Parathyroid adenoma (tissue), 2 donors: ENCODE measurements at regions not wholly inside any gene's neighbourhood (a gene's known extent, or its start where the extent isn't known, plus 50 kb on each side); places are given as distances from the start of the nearest gene placed in this dataset.

Experiments used
- H2AFZ ChIP-seq: fragments of 300-600 bp; sonication (generic); one replicate; pipeline ENCODE4 v1.7.0; 2017; ENCODE audit warnings: antibody characterized with exemption, mild to moderate bottlenecking
- H3K27ac ChIP-seq: fragments of 300-600 bp; sonication (generic); one replicate; pipeline ENCODE4 v1.7.0; 2017
- H3K27me3 ChIP-seq: fragments of 300-600 bp; sonication (generic); one replicate; pipeline ENCODE4 v1.7.0; 2017; ENCODE audit warnings: low read length; ENCODE audit not compliant: control insufficient read depth, insufficient read depth
- H3K36me3 ChIP-seq: fragments of 300-600 bp; sonication (generic); one replicate; pipeline ENCODE4 v1.7.0; 2017; ENCODE audit warnings: low read length; ENCODE audit not compliant: control insufficient read depth, insufficient read depth
- H3K4me1 ChIP-seq: fragments of 300-600 bp; sonication (generic); one replicate; pipeline ENCODE4 v1.7.0; 2017; ENCODE audit warnings: control low read depth
- H3K4me2 ChIP-seq: fragments of 300-600 bp; sonication (generic); one replicate; pipeline ENCODE4 v1.7.0; 2017; ENCODE audit warnings: low read length
- H3K4me3 ChIP-seq: fragments of 300-600 bp; sonication (generic); one replicate; pipeline ENCODE4 v1.7.0; 2017; ENCODE audit warnings: low read depth, low read length
- H3K79me2 ChIP-seq: fragments of 300-600 bp; sonication (generic); one replicate; pipeline ENCODE4 v1.7.0; 2017; ENCODE audit warnings: control low read depth
- H3K9ac ChIP-seq: fragments of 300-600 bp; sonication (generic); one replicate; pipeline ENCODE4 v1.7.0; 2017; ENCODE audit warnings: mild to moderate bottlenecking
- H3K9me3 ChIP-seq: fragments of 300-600 bp; sonication (generic); one replicate; pipeline ENCODE4 v1.7.0; 2017; ENCODE audit warnings: low read length; ENCODE audit not compliant: control insufficient read depth
- CTCF ChIP-seq: fragments of 300-600 bp; sonication (generic); IDR thresholded peaks from one replicate; pipeline ENCODE4 v1.7.0; 2017; ENCODE audit warnings: antibody characterized with exemption, mild to moderate bottlenecking
- donor health status: primary hyperparathyroidism.

GRCh38 chr1:173424143-173424542 is 53.0 kb upstream of the PRDX6 start:
- Histone ChIP-seq H3K4me2 (no peak overlapping the region), H3K27ac (no peak overlapping the region), H3K9me3 (no peaks in the 10 kb centered on the region), H3K4me3 (no peak overlapping the region), H2AFZ (no peak overlapping the region), H3K9ac (no peak overlapping the region), H3K36me3 (no peaks in the 10 kb centered on the region), H3K4me1 (no peaks in the 10 kb centered on the region), H3K27me3 (no peaks in the 10 kb centered on the region), H3K79me2 (no peaks in the 10 kb centered on the region)
- TF ChIP-seq CTCF, result no peak

- H2AFZ ChIP-seq, result no peak overlapping the region
- TF ChIP-seq CTCF, result no peak
- H3K36me3 ChIP-seq, result no peaks in the 10 kb centered on the region
- no peaks in the 10 kb centered on the region for H3K79me2 ChIP-seq
- H3K4me1 ChIP-seq, result no peaks in the 10 kb centered on the region
- H3K4me2 ChIP-seq, result no peak overlapping the region
- no peak overlapping the region for H3K9ac ChIP-seq
- no peaks in the 10 kb centered on the region for H3K9me3 ChIP-seq
- no peaks in the 10 kb centered on the region for H3K27me3 ChIP-seq
- H3K4me3 ChIP-seq, result no peak overlapping the region
- no peak overlapping the region for H3K27ac ChIP-seq
These were observed 52.2 kb upstream of the PRDX6 start for GRCh38 chr1:173424782-173425407.

- Histone ChIP-seq H3K36me3 (no peaks in the 10 kb centered on the region), H3K4me3 (no peak overlapping the region), H2AFZ (no peak overlapping the region), H3K4me1 (no peaks in the 10 kb centered on the region), H3K4me2 (no peak overlapping the region), H3K79me2 (no peaks in the 10 kb centered on the region), H3K9ac (no peak overlapping the region), H3K27me3 (no peaks in the 10 kb centered on the region), H3K9me3 (no peaks in the 10 kb centered on the region), H3K27ac (no peak overlapping the region)
- no peak for TF ChIP-seq CTCF
These were observed 51.1 kb upstream of the PRDX6 start for GRCh38 chr1:173426057-173426456.

- Histone ChIP-seq H3K27ac (no peak overlapping the region), H3K4me1 (no peaks in the 10 kb centered on the region), H3K9me3 (no peaks in the 10 kb centered on the region), H3K79me2 (no peaks in the 10 kb centered on the region), H2AFZ (no peak overlapping the region), H3K4me2 (no peak overlapping the region), H3K36me3 (no peaks in the 10 kb centered on the region), H3K4me3 (no peak overlapping the region), H3K9ac (no peak overlapping the region), H3K27me3 (no peaks in the 10 kb centered on the region)
- TF ChIP-seq CTCF, result no peak
These were observed 49.7 kb upstream of the PRDX6 start for GRCh38 chr1:173427146-173428054.
